GM12878 (cell line): ENCODE measurements at regions not wholly inside any gene's neighbourhood (a gene's known extent, or its start where the extent isn't known, plus 50 kb on each side); places are given as distances from the start of the nearest gene placed in this dataset.

Experiments used
- ATF2 ChIP-seq: IDR thresholded peaks from 2 replicates; pipeline ENCODE4 v1.6.1; 2012; ENCODE audit warnings: low read length, inconsistent platforms
- CEBPB ChIP-seq, 2 experiments: fragments of 150-350 bp in 1 of 2; IDR thresholded peaks; 2 replicates each; pipeline ENCODE4 v1.6.1; 2012 to 2014; ENCODE audit warnings: low read depth in 2 of 2, low read length in 2 of 2, borderline replicate concordance in 1 of 2, inconsistent platforms in 1 of 2
- CTCF ChIP-seq, 3 experiments: IDR thresholded peaks in 2 of 3; conservative IDR thresholded peaks in 1 of 3; 2 replicates each; pipeline ENCODE4 v1.5.1; 2011; ENCODE audit warnings: low read depth in 3 of 3, low read length in 3 of 3, mild to moderate bottlenecking in 3 of 3, control low read depth in 2 of 3, moderate library complexity in 2 of 3, inconsistent platforms in 1 of 3, mixed read lengths in 1 of 3; ENCODE audit not compliant: control insufficient read depth in 2 of 3, insufficient read depth in 1 of 3; ENCODE audit errors: extremely low read depth in 1 of 3
- EP300 ChIP-seq, 2 experiments: fragments of 150-350 bp in 1 of 2; IDR thresholded peaks; 2 replicates each; pipeline ENCODE4 v1.6.1; 2011 to 2012; ENCODE audit warnings: low read depth in 2 of 2, low read length in 2 of 2, borderline replicate concordance in 1 of 2, improper control_type of control experiment in 1 of 2, inconsistent platforms in 1 of 2; ENCODE audit not compliant: control insufficient read depth in 1 of 2
- EZH2 ChIP-seq: IDR thresholded peaks from 2 replicates; pipeline ENCODE4 v1.6.1; 2012; ENCODE audit warnings: low read depth, mild to moderate bottlenecking, control low read depth, inconsistent platforms, low read length, borderline replicate concordance; ENCODE audit not compliant: control insufficient read depth
- HDAC6 ChIP-seq: fragments of 200-600 bp; sonication (generic); IDR thresholded peaks from one replicate; pipeline ENCODE4 v1.8.0; 2017; ENCODE audit warnings: antibody characterized with exemption; ENCODE audit not compliant: unreplicated experiment
- NRF1 ChIP-seq: conservative IDR thresholded peaks from 2 replicates; pipeline ENCODE4 v1.6.1; 2011; ENCODE audit warnings: mild to moderate bottlenecking, low read depth, low read length, improper control_type of control experiment
- PAX5 ChIP-seq: IDR thresholded peaks from 2 replicates; pipeline ENCODE4 v1.6.1; 2011; ENCODE audit warnings: low read depth, low read length, borderline replicate concordance
- POLR2A ChIP-seq: IDR thresholded peaks from 2 replicates; pipeline ENCODE4 v1.6.1; 2011; ENCODE audit warnings: low read depth, mild to moderate bottlenecking, low read length
- RAD21 ChIP-seq: IDR thresholded peaks from 2 replicates; pipeline ENCODE4 v1.6.1; 2011; ENCODE audit warnings: mild to moderate bottlenecking, low read depth, low read length, moderate library complexity; ENCODE audit not compliant: insufficient read depth
- SP1 ChIP-seq: IDR thresholded peaks from one replicate; pipeline ENCODE4 v1.6.1; 2011; ENCODE audit warnings: low read depth, low read length
- SRF ChIP-seq, 2 experiments: IDR thresholded peaks; 2 replicates each; pipeline ENCODE4 v1.6.1; 2011; ENCODE audit warnings: low read depth in 2 of 2, low read length in 2 of 2, mild to moderate bottlenecking in 1 of 2, moderate library complexity in 1 of 2
- USF1 ChIP-seq: IDR thresholded peaks from 2 replicates; pipeline ENCODE4 v1.6.1; 2011; ENCODE audit warnings: borderline replicate concordance, low read depth, mild to moderate bottlenecking, moderate library complexity, mixed read lengths, low read length; ENCODE audit not compliant: insufficient read depth; ENCODE audit errors: extremely low read length
- YBX1 ChIP-seq: fragments of 450-650 bp; IDR thresholded peaks from 2 replicates; pipeline ENCODE4 v1.6.1; 2016; ENCODE audit warnings: antibody characterized with exemption

GRCh38 chr12:28107679-28108078 is 82.6 kb upstream of the CCDC91 start:
- TF ChIP-seq CEBPB (IDR thresholded peaks at IDR 0.05; ENCODE audit: borderline replicate concordance in 1 of 2, low read depth in 2 of 2, low read length in 2 of 2) (no peak), RAD21 (no peak), CTCF (IDR thresholded peaks at IDR 0.05 in 2 of 3, conservative IDR thresholded peaks at IDR 0.05 in 1 of 3; ENCODE audit: control insufficient read depth in 2 of 3, extremely low read depth in 1 of 3, insufficient read depth in 1 of 3, low read depth in 3 of 3, low read length in 3 of 3) (no peak), SRF (IDR thresholded peaks at IDR 0.05; ENCODE audit: low read depth in 2 of 2, low read length in 2 of 2) (no peak), EZH2 (no peak), NRF1 (no peak), EP300 (IDR thresholded peaks at IDR 0.05; ENCODE audit: borderline replicate concordance in 1 of 2, control insufficient read depth in 1 of 2, low read depth in 2 of 2, low read length in 2 of 2) (no peak), PAX5 (no peak), ATF2 (no peak), POLR2A (no peak), YBX1 (no peak), USF1 (no peak), SP1 (no peak), HDAC6 (no peak)
